Endothelial cell of umbilical vein (primary cell): ENCODE measurements at regions not wholly inside any gene's neighbourhood (a gene's known extent, or its start where the extent isn't known, plus 50 kb on each side); places are given as distances from the start of the nearest gene placed in this dataset.

Source experiments
- BruUV-seq: library from RNA; stranded (reverse); fragments of 400-500 nt; replicated peaks from 2 replicates; lab custom pipeline; 2021; lab: Mats Ljungman, UMichigan
- CTCF ChIA-PET: fragments of 300-600, 350-600 bp; sonication (Branson Sonifier 250); formaldehyde crosslinking; loops from one replicate; lab custom pipeline; 2021; ENCODE audit warnings: antibody characterized with exemption, inconsistent platforms; lab: Charles Lee
- POLR2A ChIA-PET: fragments of 300-600, 350-600 bp; sonication (Branson Sonifier 250); formaldehyde crosslinking; loops from one replicate; lab custom pipeline; 2021; ENCODE audit warnings: antibody characterized with exemption, inconsistent platforms; lab: Charles Lee
- DNase-seq: peaks from one replicate; pipeline ENCODE4 v3.0.0-alpha.2; 2011; ENCODE audit warnings: low read depth, low spot score
- FAIRE-seq: peaks from 2 replicates; lab custom pipeline; 2011; peaks lifted over from hg19 to GRCh38; lab: Jason Lieb, UNC
- H2AFZ ChIP-seq: 2 replicates; pipeline ENCODE4 v1.6.0; 2012; ENCODE audit warnings: low read depth, low read length, control low read depth, inconsistent platforms
- H3K27ac ChIP-seq: 2 replicates; pipeline ENCODE4 v1.5.1; 2011; ENCODE audit warnings: low read depth, mild to moderate bottlenecking, control low read depth, low read length, moderate library complexity; ENCODE audit not compliant: insufficient read depth
- H3K27me3 ChIP-seq, 2 experiments: 2 replicates each; pipeline versions ENCODE4 v1.6.0 to v1.6.1; 2011; ENCODE audit warnings: low read length in 2 of 2, mixed read lengths in 1 of 2; ENCODE audit not compliant: control insufficient read depth in 2 of 2, insufficient read depth in 2 of 2
- H3K36me3 ChIP-seq, 2 experiments: 2 replicates in 1 of 2; 3 replicates in 1 of 2; pipeline ENCODE4 v1.5.1; 2011; ENCODE audit warnings: low read length in 2 of 2, mild to moderate bottlenecking in 1 of 2, moderate library complexity in 1 of 2; ENCODE audit not compliant: control insufficient read depth in 2 of 2, insufficient read depth in 2 of 2; ENCODE audit errors: extremely low read depth in 1 of 2
- H3K4me1 ChIP-seq: 3 replicates; pipeline ENCODE4 v1.5.1; 2011; ENCODE audit warnings: mild to moderate bottlenecking, low read length; ENCODE audit not compliant: control insufficient read depth, insufficient read depth; ENCODE audit errors: extremely low read depth
- H3K4me2 ChIP-seq: 2 replicates; pipeline ENCODE4 v1.6.1; 2011; ENCODE audit warnings: low read length, control low read depth, mixed read lengths; ENCODE audit not compliant: insufficient read depth
- H3K4me3 ChIP-seq, 3 experiments: fragments of 200-600 bp in 1 of 3; sonication (generic), shearing (Covaris generic) in 1 of 3; replicated peaks in 1 of 3; 2 replicates each; pipeline ENCODE4 v1.5.1; 2011 to 2016; ENCODE audit warnings: control low read depth in 3 of 3, low read length in 3 of 3, mild to moderate bottlenecking in 2 of 3, inconsistent platforms in 1 of 3, low read depth in 1 of 3, moderate library complexity in 1 of 3; ENCODE audit not compliant: insufficient read depth in 1 of 3
- H3K79me2 ChIP-seq: 2 replicates; pipeline ENCODE4 v1.6.0; 2012; ENCODE audit warnings: low read length, inconsistent platforms; ENCODE audit not compliant: control insufficient read depth, insufficient read depth
- H3K9ac ChIP-seq: replicated peaks from 2 replicates; pipeline ENCODE3; 2011; ENCODE audit warnings: low read length, control low read depth; ENCODE audit not compliant: insufficient read depth; ENCODE audit errors: extremely low read depth
- H3K9me1 ChIP-seq: replicated peaks from 3 replicates; pipeline ENCODE4 v1.6.0; 2011; ENCODE audit warnings: mild to moderate bottlenecking, low read length; ENCODE audit not compliant: control insufficient read depth, insufficient read depth; ENCODE audit errors: extremely low read depth
- H3K9me3 ChIP-seq: replicated peaks from 2 replicates; pipeline ENCODE4 v1.5.1; 2012; ENCODE audit warnings: low read length, inconsistent platforms; ENCODE audit not compliant: control insufficient read depth, insufficient read depth
- H4K20me1 ChIP-seq: replicated peaks from 2 replicates; pipeline ENCODE3; 2011; ENCODE audit warnings: mild to moderate bottlenecking, low read length; ENCODE audit not compliant: control insufficient read depth, insufficient read depth; ENCODE audit errors: extremely low read depth
- CTCF ChIP-seq, 2 donors: IDR thresholded peaks; 1 replicate in 1 of 2; 2 replicates in 1 of 2; pipeline ENCODE4 v1.5.1; 2011; ENCODE audit warnings: low read length in 2 of 2, mild to moderate bottlenecking in 2 of 2, moderate library complexity in 2 of 2, control low read depth in 1 of 2, inconsistent platforms in 1 of 2, low read depth in 1 of 2; ENCODE audit not compliant: insufficient read depth in 1 of 2; ENCODE audit errors: extremely low read depth in 1 of 2
- EZH2 ChIP-seq: IDR thresholded peaks from 2 replicates; pipeline ENCODE4 v1.6.1; 2012; ENCODE audit warnings: borderline replicate concordance, low read depth, mild to moderate bottlenecking, moderate library complexity, low read length, inconsistent platforms; ENCODE audit not compliant: severe bottlenecking
- FOS ChIP-seq: IDR thresholded peaks from 2 replicates; pipeline ENCODE4 v1.6.1; 2011; ENCODE audit warnings: mild to moderate bottlenecking, low read length, moderate library complexity, borderline replicate concordance; ENCODE audit not compliant: insufficient read depth
- GATA2 ChIP-seq: IDR thresholded peaks from 2 replicates; pipeline ENCODE4 v1.7.0; 2011; ENCODE audit warnings: low read depth, mild to moderate bottlenecking, moderate library complexity, mixed read lengths, low read length; ENCODE audit not compliant: insufficient read length, insufficient read depth
- JUN ChIP-seq: IDR thresholded peaks from 2 replicates; pipeline ENCODE4 v1.6.1; 2011; ENCODE audit warnings: borderline replicate concordance, low read depth; ENCODE audit not compliant: insufficient read length, insufficient read depth
- POLR2A ChIP-seq: IDR thresholded peaks from 2 replicates; pipeline ENCODE4 v1.6.1; 2012; ENCODE audit warnings: low read depth, mild to moderate bottlenecking, control low read depth, low read length
- POLR2AphosphoS5 ChIP-seq: IDR thresholded peaks from 2 replicates; pipeline ENCODE4 v1.6.1; 2012; ENCODE audit warnings: low read depth, mild to moderate bottlenecking, control low read depth, low read length, moderate library complexity; ENCODE audit not compliant: insufficient read depth
- dilution Hi-C: fragments of 300-500 bp; cut with MboI; formaldehyde crosslinking; loops from one replicate; pipeline ENCODE4 v1.15.0; 2019; ENCODE audit warnings: low sequenced_read_pairs; ENCODE audit not compliant: extremely low pct_ligation_motif_present
- intact Hi-C: fragments of 100-400 bp; cut with micrococcal nuclease; formaldehyde crosslinking; loops from one replicate; pipeline ENCODE4 v1.10.0; 2022
- TF ChIP-seq, protein P1 (sequence below): IDR thresholded peaks from 2 replicates; pipeline ENCODE4 v1.6.1; 2011; ENCODE audit not compliant: insufficient read depth, insufficient read length

DNA sequence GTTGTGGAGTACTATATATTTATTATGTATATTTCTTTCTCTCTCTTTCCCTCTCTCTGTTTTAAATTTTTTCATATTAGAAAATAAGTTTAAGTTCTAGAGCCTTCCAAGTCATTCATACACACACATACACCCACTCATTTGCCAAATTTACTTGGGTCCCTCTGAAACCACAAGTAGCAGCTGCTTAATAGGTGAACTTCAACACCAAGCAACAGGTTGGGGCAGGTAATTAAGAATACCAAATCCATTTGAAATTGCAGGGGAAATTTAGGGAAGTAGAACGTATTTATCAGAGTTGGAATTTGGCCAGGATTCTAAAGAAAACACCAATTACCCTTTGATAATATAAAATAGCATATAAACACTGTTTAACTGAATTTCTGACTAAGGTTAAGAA, 75.0 kb upstream of the RBBP8 start:
- CTCF ChIA-PET, result interaction anchor here (1.0 to 1.3 kb wide), 2 partner anchors 10 to 19 kb away, joined by 3 to 6 read pairs; no protein-coding TSS in a partner anchor

GRCh38 chr18:22860807-22861206, 72.3 kb upstream of the RBBP8 start:
- Histone ChIP-seq H3K9ac (no peak overlapping the region), H3K36me3 (no peaks in the 10 kb centered on the region), H3K4me2 (no peak overlapping the region), H4K20me1 (no peaks in the 10 kb centered on the region), H3K4me1 (no peaks in the 10 kb centered on the region), H3K4me3 (no peak overlapping the region), H3K9me3 (no peaks in the 10 kb centered on the region), H3K9me1 (no peaks in the 10 kb centered on the region), H3K27me3 (peaks cover 25 to 71% of the 10 kb centered on the region in 2 experiments), H2AFZ (no peak overlapping the region), H3K79me2 (no peaks in the 10 kb centered on the region), H3K27ac (no peak overlapping the region)
- no peak for TF ChIP-seq POLR2A
- no peak for TF ChIP-seq GATA2
- TF ChIP-seq EZH2, result no peak
- TF ChIP-seq CTCF (IDR thresholded peaks at IDR 0.05; ENCODE audit: extremely low read depth in 1 of 2, insufficient read depth in 1 of 2, low read depth in 1 of 2, low read length in 2 of 2), result no peak
- no peak for TF ChIP-seq JUN
- TF ChIP-seq, protein P1, sequence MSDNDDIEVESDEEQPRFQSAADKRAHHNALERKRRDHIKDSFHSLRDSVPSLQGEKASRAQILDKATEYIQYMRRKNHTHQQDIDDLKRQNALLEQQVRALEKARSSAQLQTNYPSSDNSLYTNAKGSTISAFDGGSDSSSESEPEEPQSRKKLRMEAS, result no peak
- TF ChIP-seq POLR2AphosphoS5, result no peak
- no peak for TF ChIP-seq FOS
- FAIRE-seq (no peak), DNase-seq (no peak)
- ChIA-PET CTCF (interaction anchor here (1.2 to 1.9 kb wide), 2 partner anchors 20 to 123 kb away, joined by 3 to 5 read pairs; no protein-coding TSS in a partner anchor), POLR2A (no interaction called here)
- BruUV-seq, result no TSS peak
- intact Hi-C loops, result no loop called here
- dilution Hi-C loops, result no loop called here

More for the DNA sequence above, 75.0 kb upstream of the RBBP8 start:
- H3K4me2 ChIP-seq, result no peak overlapping the region
- POLR2A ChIA-PET, result no interaction called here
- H3K4me1 ChIP-seq, result no peaks in the 10 kb centered on the region
- no TSS peak for BruUV-seq
- H2AFZ ChIP-seq, result no peak overlapping the region
- DNase-seq (no peak), FAIRE-seq (no peak)
- no peak overlapping the region for H3K27ac ChIP-seq
- H4K20me1 ChIP-seq, result no peaks in the 10 kb centered on the region
- TF ChIP-seq FOS (no peak), CTCF (IDR thresholded peaks at IDR 0.05; ENCODE audit: extremely low read depth in 1 of 2, insufficient read depth in 1 of 2, low read depth in 1 of 2, low read length in 2 of 2) (no peak)
- no peak overlapping the region for H3K9ac ChIP-seq
- no peaks in the 10 kb centered on the region for H3K9me3 ChIP-seq
- H3K4me3 ChIP-seq, result no peak overlapping the region
- H3K79me2 ChIP-seq, result no peaks in the 10 kb centered on the region
- no peaks in the 10 kb centered on the region for H3K36me3 ChIP-seq
- H3K9me1 ChIP-seq, result no peaks in the 10 kb centered on the region
- intact Hi-C loops, result no loop called here
- dilution Hi-C loops, result no loop called here
- peaks cover 28 to 65% of the 10 kb centered on the region in 2 experiments for H3K27me3 ChIP-seq
